ENCODE measurements at regions not wholly inside any gene's neighbourhood (a gene's known extent, or its start where the extent isn't known, plus 50 kb on each side); places are given as distances from the start of the nearest gene placed in this dataset.

GRCh38 chr4:57199267-57199666 lies 89.1 kb upstream of the IGFBP7 start:
- TF ChIP-seq CTCF (conservative IDR thresholded peaks at IDR 0.05; ENCODE audit: low read depth in 2 of 2): no peak
- no peak for TF ChIP-seq ETS1 (IDR thresholded peaks at IDR 0.05)
- no peak for TF ChIP-seq POLR2AphosphoS5 (IDR thresholded peaks at IDR 0.05; ENCODE audit: low read depth)
- no peak for TF ChIP-seq EZH2phosphoT487 (IDR thresholded peaks at IDR 0.05; ENCODE audit: unreplicated experiment)
- TF ChIP-seq STAT1 (IDR thresholded peaks at IDR 0.05; ENCODE audit: unreplicated experiment): no peak
- no peak for TF ChIP-seq NANOG (IDR thresholded peaks at IDR 0.05; ENCODE audit: borderline replicate concordance)
- TF ChIP-seq EZH2 (IDR thresholded peaks at IDR 0.05; ENCODE audit: low read depth, unreplicated experiment): no peak
- TF ChIP-seq REST (IDR thresholded peaks at IDR 0.05; ENCODE audit: unreplicated experiment): no peak
- TF ChIP-seq CREB1 (CRISPR knock-in tag; IDR thresholded peaks at IDR 0.05; ENCODE audit: low read depth): no peak
- TF ChIP-seq JUNB (IDR thresholded peaks at IDR 0.05; ENCODE audit: unreplicated experiment): no peak
- no peak for TF ChIP-seq ZNF114 (CRISPR knock-in tag; IDR thresholded peaks at IDR 0.05)
- TF ChIP-seq ZNF331 (CRISPR knock-in tag; IDR thresholded peaks at IDR 0.05; ENCODE audit: low read depth): no peak
- TF ChIP-seq ZNF462 (CRISPR knock-in tag; IDR thresholded peaks at IDR 0.05): no peak

All from GM23338 (cell line).